ENCODE measurements at regions not wholly inside any gene's neighbourhood (a gene's known extent, or its start where the extent isn't known, plus 50 kb on each side); places are given as distances from the start of the nearest gene placed in this dataset.

DNA sequence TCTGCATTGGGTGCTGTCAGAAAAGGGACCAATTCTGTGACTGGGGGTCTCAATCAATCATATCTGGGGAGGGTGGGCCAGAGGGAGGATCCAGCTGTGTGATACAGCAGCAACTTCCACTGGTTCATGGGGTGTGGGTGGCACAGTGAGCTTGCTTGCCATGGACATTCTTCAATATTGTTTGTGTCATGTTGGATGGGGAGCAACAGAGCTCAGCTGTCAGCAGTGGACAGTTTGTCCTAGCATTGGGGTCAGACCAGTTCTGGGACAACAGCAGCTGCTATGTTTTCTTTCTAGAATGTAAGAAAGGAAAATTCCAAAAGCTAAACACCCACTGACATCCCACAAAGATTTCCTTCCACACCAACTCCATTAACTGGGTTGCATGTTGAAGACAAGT is 221.9 kb upstream of the CDH4 start:
- peaks cover 3% of the 10 kb centered on the region for H3K9me3 Mint-ChIP-seq
- H3K4me1 Mint-ChIP-seq = no peaks in the 10 kb centered on the region
- DNase-seq = no peak
- no peaks in the 10 kb centered on the region for H3K36me3 Mint-ChIP-seq (ENCODE audit: low read depth)
- H3K4me3 Mint-ChIP-seq = no peak overlapping the region
- H3K27me3 Mint-ChIP-seq = no peaks in the 10 kb centered on the region
- H3K27ac Mint-ChIP-seq = no peak overlapping the region
- intact Hi-C loops (cut with micrococcal nuclease) = no loop called here

DNA sequence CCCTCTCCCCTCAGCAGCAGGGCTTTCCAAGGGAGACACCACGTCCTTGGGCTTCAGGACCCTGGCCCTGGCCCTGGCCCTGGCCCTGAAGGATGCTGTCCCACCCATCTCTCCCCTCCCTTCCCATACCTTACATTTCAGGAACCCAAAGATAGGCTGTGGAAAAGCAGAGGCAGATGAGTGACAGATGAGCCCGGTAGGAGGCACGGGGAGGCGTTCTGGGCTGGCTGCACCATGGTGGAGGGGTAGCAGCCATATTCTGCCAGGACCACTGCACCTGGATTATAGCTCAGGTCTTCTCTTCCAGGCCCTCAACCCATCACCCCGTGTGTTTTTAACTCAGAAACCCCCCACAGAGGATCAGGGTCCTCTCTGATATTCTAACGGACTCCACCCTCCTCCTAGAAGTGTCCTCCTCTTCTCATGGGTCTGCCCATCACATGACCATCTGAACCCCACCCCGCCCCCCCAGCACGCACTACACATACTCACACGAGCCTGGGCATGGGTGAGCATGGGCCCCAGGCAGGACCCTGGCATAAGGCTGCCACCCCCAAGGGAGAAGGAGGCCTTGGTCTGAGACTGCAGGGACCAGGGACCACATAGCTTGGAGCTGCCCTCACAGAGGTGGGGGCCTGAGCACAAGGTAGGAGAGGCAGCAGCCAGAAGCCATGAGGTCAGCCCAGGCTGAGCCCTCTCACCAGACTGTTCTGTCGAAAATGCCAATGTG is 220.8 kb upstream of the CDH4 start:
- H3K36me3 Mint-ChIP-seq (ENCODE audit: low read depth) = no peaks in the 10 kb centered on the region
- no peak for DNase-seq
- no peaks in the 10 kb centered on the region for H3K27me3 Mint-ChIP-seq
- intact Hi-C loops (cut with micrococcal nuclease) = no loop called here
- H3K9me3 Mint-ChIP-seq = peaks cover 3% of the 10 kb centered on the region
- no peak overlapping the region for H3K27ac Mint-ChIP-seq
- no peaks in the 10 kb centered on the region for H3K4me1 Mint-ChIP-seq
- H3K4me3 Mint-ChIP-seq = no peak overlapping the region

DNA sequence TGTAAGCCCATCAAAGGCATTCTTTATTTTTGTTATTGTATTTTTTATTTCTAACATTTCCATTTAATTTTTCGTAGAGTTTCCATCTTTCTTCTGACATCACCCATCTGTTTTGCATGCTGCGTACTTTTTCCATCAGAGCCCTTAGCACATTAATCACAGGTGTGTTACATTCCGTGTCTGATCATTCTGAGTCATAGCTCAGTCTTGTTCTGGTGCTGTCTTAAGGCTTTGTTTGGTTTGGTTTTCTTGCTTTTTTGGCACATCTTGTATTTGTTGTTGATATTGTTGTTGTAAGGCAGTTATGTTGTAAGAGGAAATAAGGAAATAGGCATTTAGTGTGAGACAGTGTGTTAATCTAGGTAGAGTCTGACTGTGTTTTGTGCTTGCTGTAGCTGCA is 214.6 kb upstream of the CDH4 start:
- no peaks in the 10 kb centered on the region for H3K36me3 Mint-ChIP-seq (ENCODE audit: low read depth)
- H3K9me3 Mint-ChIP-seq = no peaks in the 10 kb centered on the region
- no peak overlapping the region for H3K27ac Mint-ChIP-seq
- no peaks in the 10 kb centered on the region for H3K27me3 Mint-ChIP-seq
- H3K4me3 Mint-ChIP-seq = no peak overlapping the region
- DNase-seq = no peak
- no peaks in the 10 kb centered on the region for H3K4me1 Mint-ChIP-seq
- intact Hi-C loops (cut with micrococcal nuclease) = no loop called here

DNA sequence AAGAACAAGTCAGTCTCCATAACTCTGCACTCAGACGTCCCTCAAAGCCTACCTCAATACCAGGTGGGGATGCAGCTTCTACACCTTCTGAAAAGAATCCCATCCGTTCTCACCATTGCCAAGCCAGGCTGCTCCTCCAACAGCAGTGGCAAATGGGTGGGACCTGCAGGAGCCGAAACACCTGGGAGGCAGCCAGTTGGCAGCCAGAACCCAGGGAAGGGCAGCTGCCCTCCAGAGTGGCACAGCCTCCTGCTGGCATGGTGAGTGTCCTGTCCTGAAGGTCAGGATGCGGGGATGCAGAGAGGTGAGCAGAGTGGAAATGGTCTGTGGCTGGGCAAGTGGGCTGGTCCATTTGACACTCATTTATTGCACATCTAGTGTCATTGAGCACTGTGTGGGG is 210.6 kb upstream of the CDH4 start:
- Mint-ChIP-seq H3K27ac (no peak overlapping the region), H3K4me1 (no peaks in the 10 kb centered on the region), H3K9me3 (no peaks in the 10 kb centered on the region), H3K36me3 (ENCODE audit: low read depth) (no peaks in the 10 kb centered on the region), H3K27me3 (no peaks in the 10 kb centered on the region), H3K4me3 (no peak overlapping the region)
- no peak for DNase-seq
- intact Hi-C loops (cut with micrococcal nuclease) = no loop called here

DNA sequence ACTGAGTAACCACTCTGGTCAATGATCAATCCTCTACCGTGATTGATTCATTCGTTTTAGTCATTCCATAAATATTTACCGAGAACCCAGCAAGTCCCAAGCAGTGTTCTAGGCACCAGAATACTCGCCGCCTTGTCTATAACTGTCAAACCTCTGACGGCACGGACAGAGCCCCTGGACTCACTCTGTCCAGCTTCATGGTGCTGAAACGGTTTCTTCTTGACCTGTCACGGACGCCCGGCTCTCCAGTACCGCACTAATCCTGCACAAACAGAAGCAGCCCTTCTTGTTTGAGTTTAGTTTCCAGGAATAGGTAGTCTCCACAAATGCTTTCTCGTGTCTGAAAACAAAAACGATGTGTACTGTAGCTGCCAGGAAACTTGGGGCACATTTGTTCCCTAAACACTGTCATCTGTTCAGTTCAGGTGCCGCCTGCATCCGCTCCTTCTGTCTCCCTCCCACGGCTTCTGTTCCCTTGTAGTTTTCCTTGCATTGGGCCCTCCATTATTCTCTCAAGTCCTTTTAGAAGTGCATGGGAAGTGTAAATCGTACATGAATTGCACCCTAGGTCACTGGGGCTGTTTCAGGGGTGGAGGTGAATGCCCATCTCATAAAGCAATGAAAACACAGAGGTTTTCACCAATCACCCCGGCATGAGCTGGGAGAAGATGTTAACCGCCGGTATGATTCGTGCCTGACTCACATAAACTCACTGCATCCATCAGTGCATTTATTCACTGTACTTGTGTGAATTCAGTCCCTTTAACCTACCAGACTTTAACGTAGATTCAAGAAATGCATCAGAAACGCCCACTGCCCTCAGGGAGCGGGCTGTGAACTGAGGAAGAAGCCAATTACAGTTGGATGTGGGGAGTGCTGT is 209.3 kb upstream of the CDH4 start:
- DNase-seq = no peak
- Mint-ChIP-seq H3K27me3 (no peaks in the 10 kb centered on the region), H3K27ac (no peak overlapping the region), H3K9me3 (no peaks in the 10 kb centered on the region), H3K4me3 (no peak overlapping the region), H3K4me1 (no peaks in the 10 kb centered on the region), H3K36me3 (ENCODE audit: low read depth) (no peaks in the 10 kb centered on the region)
- intact Hi-C loops (cut with micrococcal nuclease) = no loop called here

DNA sequence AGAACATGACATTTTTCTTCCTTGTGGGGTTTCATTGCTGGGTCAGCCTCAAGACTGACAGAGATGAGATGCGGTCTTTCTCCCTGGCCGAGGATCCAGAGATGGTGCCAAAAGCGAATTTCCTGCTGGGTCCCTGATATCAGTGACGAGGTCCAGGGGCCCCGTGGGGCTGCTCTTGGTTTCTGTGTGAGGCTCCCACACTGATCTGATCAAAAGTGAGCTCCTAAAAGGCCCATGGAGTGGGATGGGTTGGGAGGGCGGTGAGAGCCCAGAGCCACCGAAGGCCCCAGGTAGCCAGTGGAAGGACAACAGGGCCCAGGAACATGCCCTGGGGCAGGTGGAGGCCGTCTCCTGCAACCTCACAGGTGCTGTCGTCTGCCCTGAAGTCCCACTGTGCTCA is 208.4 kb upstream of the CDH4 start:
- Mint-ChIP-seq H3K27ac (no peak overlapping the region), H3K4me1 (no peaks in the 10 kb centered on the region), H3K36me3 (ENCODE audit: low read depth) (no peaks in the 10 kb centered on the region), H3K4me3 (no peak overlapping the region), H3K9me3 (no peaks in the 10 kb centered on the region), H3K27me3 (no peaks in the 10 kb centered on the region)
- no peak for DNase-seq
- intact Hi-C loops (cut with micrococcal nuclease) = no loop called here

DNA sequence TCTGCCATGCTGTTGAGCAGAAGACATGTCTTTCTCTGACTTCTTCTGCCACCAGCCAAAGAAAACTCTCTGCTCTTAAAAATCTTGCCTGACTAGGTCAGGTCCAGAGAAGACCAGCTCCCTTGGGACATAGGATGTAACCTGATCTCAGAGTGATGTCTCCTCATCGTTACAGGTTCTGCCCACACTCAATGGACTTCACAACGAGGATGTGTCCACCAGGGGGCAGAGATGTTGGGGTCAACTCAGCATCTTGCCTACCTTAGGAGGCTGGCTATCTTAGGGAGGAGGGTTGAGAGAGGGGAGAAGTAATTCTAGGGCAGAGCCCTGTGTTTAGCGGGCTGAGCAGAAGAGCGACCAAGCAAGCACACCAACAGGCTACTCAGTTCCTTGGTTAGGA is 207.6 kb upstream of the CDH4 start:
- no peaks in the 10 kb centered on the region for H3K4me1 Mint-ChIP-seq
- no peaks in the 10 kb centered on the region for H3K9me3 Mint-ChIP-seq
- no peaks in the 10 kb centered on the region for H3K27me3 Mint-ChIP-seq
- intact Hi-C loops (cut with micrococcal nuclease) = no loop called here
- H3K27ac Mint-ChIP-seq = no peak overlapping the region
- no peak for DNase-seq
- H3K4me3 Mint-ChIP-seq = no peak overlapping the region
- no peaks in the 10 kb centered on the region for H3K36me3 Mint-ChIP-seq (ENCODE audit: low read depth)

DNA sequence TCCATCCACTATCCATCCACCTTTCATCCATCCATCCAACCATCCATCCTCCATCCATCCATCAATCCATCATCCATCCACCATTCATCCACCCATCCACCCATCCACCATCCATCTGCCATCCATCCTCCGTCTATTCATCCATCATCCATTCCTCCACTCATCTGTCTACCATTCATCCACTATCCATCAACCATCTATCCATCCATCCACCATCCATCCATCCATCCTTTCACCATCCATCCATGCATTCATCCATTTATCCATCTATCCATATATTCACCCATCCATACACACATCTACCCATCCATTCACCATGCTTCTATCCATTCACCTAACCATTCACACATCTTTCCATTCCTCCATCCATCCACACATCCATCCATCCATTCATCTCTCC is 207.0 kb upstream of the CDH4 start:
- no peaks in the 10 kb centered on the region for H3K9me3 Mint-ChIP-seq
- H3K4me1 Mint-ChIP-seq = no peaks in the 10 kb centered on the region
- no peaks in the 10 kb centered on the region for H3K27me3 Mint-ChIP-seq
- DNase-seq = no peak
- intact Hi-C loops (cut with micrococcal nuclease) = no loop called here
- no peaks in the 10 kb centered on the region for H3K36me3 Mint-ChIP-seq (ENCODE audit: low read depth)
- H3K27ac Mint-ChIP-seq = no peak overlapping the region
- H3K4me3 Mint-ChIP-seq = no peak overlapping the region

DNA sequence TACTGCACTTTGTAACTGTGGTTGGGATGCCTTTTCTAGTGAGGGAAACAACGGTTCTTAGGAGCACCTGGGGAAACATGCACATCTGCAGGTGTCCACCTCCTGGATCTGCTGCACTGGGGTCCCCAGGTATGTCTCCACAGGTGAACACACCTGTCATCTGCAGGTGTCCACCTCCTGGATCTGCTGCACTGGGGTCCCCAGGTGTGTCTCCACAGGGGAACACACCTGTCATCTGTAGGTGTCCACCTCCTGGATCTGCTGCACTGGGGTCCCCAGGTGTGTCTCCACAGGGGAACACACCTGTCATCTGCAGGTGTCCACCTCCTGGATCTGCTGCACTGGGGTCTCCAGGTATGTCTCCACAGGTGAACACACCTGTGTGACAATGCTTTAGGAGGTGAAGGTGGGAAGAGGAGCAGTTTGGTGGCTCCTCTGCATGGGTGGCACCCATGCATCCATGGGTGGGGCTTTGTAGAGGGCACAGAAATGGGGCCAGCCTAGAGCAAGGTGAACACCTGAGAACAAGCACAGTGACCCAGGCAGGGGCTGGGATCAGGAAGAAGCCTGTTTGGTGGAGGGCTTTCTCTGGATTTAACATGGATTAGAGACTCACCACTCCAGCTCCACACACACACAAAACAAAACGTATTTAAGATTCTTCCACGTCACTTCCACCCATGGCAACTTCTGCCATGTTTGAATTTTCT is 206.0 kb upstream of the CDH4 start:
- H3K4me1 Mint-ChIP-seq = no peaks in the 10 kb centered on the region
- no peak for DNase-seq

DNA sequence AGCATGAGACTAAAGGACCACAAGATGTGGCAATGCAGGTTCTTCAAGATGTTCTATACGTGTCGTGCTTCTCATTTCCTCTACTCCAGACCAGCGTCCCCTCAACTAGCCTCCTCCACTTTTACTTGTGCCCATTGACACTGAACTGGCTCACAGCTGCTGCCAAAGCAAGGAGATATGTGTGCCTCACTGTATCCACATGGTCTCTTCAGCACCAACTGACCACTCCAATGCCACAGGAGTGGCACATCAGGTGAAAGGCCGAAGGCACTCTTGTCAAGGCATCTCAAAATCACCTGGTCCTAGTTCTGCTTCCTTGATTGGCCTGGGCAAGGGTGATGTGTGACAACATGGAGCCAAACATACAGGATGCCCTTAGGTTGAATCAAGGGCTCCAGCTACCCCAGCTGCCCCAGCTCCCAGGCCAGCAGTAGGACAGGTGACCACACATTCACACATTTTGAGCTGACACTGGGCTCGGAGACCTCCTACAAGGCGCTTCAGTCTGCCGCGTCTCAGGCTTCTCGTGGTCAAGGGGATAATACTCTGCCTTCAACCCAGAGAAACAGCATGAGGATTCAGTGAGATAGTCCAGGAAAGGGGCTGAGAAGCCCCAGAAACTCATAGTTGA is 205.2 kb upstream of the CDH4 start:
- Mint-ChIP-seq H3K9me3 (no peaks in the 10 kb centered on the region), H3K27me3 (no peaks in the 10 kb centered on the region), H3K27ac (no peak overlapping the region), H3K36me3 (ENCODE audit: low read depth) (no peaks in the 10 kb centered on the region), H3K4me1 (no peaks in the 10 kb centered on the region), H3K4me3 (no peak overlapping the region)
- intact Hi-C loops (cut with micrococcal nuclease) = no loop called here
- no peak for DNase-seq

More for the DNA sequence above, 206.0 kb upstream of the CDH4 start:
- Mint-ChIP-seq H3K27me3 (no peaks in the 10 kb centered on the region), H3K9me3 (no peaks in the 10 kb centered on the region), H3K27ac (no peak overlapping the region), H3K36me3 (ENCODE audit: low read depth) (no peaks in the 10 kb centered on the region), H3K4me3 (no peak overlapping the region)
- intact Hi-C loops (cut with micrococcal nuclease) = no loop called here

DNA sequence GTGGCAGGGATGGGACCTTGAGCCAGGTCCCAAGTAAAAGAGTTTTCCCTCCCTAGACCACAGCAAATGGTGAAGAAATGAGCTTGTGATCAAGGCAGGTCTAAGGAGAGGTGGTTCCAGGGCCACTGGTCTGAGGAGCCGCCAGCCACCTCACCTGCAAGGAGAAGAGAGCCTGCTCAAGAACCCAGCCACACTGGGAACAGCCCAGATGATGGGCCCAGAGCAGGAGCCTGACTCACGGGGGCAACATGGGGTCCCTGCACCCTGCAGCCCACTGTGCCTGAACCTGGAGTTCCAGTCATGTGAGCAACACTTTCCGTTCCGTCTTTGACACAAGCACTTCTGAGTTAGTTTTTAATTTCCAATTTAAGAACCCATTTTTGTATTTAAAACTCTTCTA is 204.5 kb upstream of the CDH4 start:
- intact Hi-C loops (cut with micrococcal nuclease) = no loop called here
- no peaks in the 10 kb centered on the region for H3K9me3 Mint-ChIP-seq
- no peak for DNase-seq
- H3K27ac Mint-ChIP-seq = no peak overlapping the region
- H3K4me1 Mint-ChIP-seq = no peaks in the 10 kb centered on the region
- H3K36me3 Mint-ChIP-seq (ENCODE audit: low read depth) = no peaks in the 10 kb centered on the region
- H3K27me3 Mint-ChIP-seq = no peaks in the 10 kb centered on the region
- H3K4me3 Mint-ChIP-seq = no peak overlapping the region

DNA sequence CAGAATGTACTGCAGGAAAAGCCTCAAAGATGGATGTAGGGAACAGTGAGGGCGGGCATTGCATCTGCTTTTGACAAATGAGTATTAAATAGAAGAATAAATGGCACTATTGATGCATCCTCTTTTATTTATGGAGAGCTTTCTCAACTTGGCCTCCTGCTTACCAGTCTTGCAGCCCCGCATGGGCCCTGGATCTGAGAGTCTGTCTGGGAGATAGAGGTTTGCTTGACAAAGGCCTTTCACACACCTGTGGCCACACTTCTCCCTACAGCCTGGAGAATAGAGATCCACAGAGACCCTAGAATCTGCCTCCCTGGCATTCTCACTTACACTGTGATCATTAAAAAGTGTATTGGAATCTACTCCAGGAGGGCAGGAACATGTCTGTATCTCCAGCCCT is 203.8 kb upstream of the CDH4 start:
- no peaks in the 10 kb centered on the region for H3K9me3 Mint-ChIP-seq
- intact Hi-C loops (cut with micrococcal nuclease) = no loop called here
- H3K36me3 Mint-ChIP-seq (ENCODE audit: low read depth) = no peaks in the 10 kb centered on the region
- no peak overlapping the region for H3K4me3 Mint-ChIP-seq
- no peaks in the 10 kb centered on the region for H3K27me3 Mint-ChIP-seq
- no peak overlapping the region for H3K27ac Mint-ChIP-seq
- H3K4me1 Mint-ChIP-seq = no peaks in the 10 kb centered on the region
- no peak for DNase-seq

DNA sequence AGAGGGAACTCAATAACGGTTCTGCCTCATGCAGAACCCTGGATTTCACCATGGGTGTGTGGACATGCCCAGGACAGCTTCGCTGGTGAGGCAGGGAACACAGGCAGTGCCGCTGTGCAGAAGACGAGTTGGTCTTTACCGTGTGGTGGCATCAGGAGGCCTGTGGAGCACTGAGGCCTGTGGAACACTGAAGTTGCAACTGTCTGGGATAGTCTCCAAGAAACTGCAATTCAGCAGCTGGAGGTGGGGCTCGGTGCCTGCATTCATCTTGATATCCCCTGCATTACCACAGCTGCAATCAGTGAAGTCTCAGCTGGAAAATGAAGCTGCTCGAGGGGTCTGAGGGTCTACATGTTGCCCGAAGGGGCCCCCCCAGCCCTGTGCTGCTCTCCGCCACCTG is 202.4 kb upstream of the CDH4 start:
- H3K27me3 Mint-ChIP-seq = no peaks in the 10 kb centered on the region
- no peak overlapping the region for H3K27ac Mint-ChIP-seq
- no peak for DNase-seq
- no peaks in the 10 kb centered on the region for H3K36me3 Mint-ChIP-seq (ENCODE audit: low read depth)
- intact Hi-C loops (cut with micrococcal nuclease) = no loop called here
- H3K4me1 Mint-ChIP-seq = no peaks in the 10 kb centered on the region
- no peak overlapping the region for H3K4me3 Mint-ChIP-seq
- H3K9me3 Mint-ChIP-seq = no peaks in the 10 kb centered on the region

DNA sequence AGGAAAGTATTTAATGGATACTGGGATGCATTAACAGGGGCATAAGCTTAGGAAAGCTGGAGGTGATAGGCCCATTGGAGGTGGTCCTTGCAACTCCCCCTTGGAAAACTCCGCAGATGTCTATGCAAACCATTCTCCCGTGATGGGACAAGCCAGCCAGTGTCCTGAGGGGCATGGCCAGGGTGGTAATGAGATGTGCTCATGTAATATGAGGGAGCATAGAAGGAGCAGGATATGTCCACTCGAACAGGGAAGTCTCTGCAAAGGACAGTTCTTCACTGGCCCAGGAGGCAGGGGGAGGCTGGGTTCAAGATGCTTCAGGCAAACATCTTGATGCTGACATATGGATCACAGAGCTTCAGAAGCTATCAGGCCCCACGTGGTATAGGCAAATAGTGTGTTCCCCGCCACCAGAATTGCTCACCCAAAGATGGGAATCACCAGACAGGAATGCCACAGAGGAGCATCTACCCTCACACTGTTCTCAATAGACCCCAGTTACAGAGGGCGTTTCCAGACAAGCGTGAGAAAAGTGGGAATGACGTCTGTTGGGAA is 201.6 kb upstream of the CDH4 start:
- no peaks in the 10 kb centered on the region for H3K9me3 Mint-ChIP-seq
- H3K4me1 Mint-ChIP-seq = no peaks in the 10 kb centered on the region
- DNase-seq = no peak
- intact Hi-C loops (cut with micrococcal nuclease) = no loop called here
- H3K4me3 Mint-ChIP-seq = no peak overlapping the region
- no peaks in the 10 kb centered on the region for H3K36me3 Mint-ChIP-seq (ENCODE audit: low read depth)
- no peaks in the 10 kb centered on the region for H3K27me3 Mint-ChIP-seq
- no peak overlapping the region for H3K27ac Mint-ChIP-seq
